ENCODE measurements at regions not wholly inside any gene's neighbourhood (a gene's known extent, or its start where the extent isn't known, plus 50 kb on each side); places are given as distances from the start of the nearest gene placed in this dataset.
A peak's percentile ranks its signal among the peaks of the same experiment; 100 is the strongest.
"Not testable (repeated sequence)": the region's sequence is repeated elsewhere in the genome, so short reads cannot be mapped to it uniquely, and the experiment has no call there.

DNA sequence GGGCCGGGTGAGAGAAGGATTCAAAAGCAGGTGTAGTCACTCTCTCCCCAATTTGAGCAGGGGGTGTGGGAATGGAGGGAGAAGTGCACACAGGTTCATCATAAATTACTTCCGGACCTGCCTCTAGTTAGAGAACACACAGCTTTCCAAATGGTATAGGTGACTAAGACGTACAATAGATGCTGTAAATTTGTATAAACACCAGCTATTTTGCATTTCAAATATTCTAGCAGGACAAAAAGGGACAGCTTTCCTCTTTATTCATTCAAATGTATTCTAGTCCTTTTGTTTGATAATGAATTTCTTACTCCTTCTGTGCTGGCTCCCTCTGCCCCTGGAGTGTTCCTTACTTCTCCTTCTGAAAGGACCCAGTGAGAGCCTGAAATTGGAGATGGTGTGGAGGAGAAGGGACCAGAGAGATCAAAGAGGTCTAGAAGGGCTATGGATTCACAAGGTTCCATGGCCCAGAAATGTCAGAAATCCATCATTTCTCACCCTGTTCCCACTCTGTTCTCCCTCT lies 53.2 kb upstream of the SH3BP4 start:
- DNase-seq: no peak

GRCh38 chr2:234888442-234888841 lies 63.4 kb upstream of the SH3BP4 start:
- not testable (repeated sequence) for DNase-seq

GRCh38 chr2:234887195-234887594 lies 64.6 kb upstream of the SH3BP4 start:
- DNase-seq: no peak

GRCh38 chr2:234885886-234886285 lies 65.9 kb upstream of the SH3BP4 start:
- no peak for DNase-seq

- DNase-seq: no peak
Measured at GRCh38 chr2:234885118-234885517, 66.7 kb upstream of the SH3BP4 start.

DNA sequence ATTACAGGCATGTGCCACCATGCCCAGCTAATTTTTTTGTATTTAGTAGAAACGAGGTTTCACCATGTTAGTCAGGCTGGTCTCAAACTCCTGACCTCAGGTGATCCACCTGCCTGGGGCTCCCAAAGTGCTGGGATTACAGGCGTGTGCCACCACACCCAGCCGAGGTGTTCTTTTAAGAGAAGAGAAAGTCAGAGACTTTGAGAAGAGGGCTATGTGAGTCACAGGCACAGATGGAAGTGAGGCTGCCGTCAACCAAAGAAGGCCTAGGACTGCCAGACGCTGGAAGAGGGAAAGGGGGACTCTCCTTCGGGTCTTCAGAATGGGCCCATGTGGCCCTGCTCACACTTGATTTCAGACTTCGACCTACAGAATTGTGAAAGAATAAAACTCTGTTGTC lies 67.2 kb upstream of the SH3BP4 start:
- no peak for DNase-seq

- peak; percentile 84 for DNase-seq
Measured at GRCh38 chr2:234881413-234882241, 70.2 kb upstream of the SH3BP4 start.

DNA sequence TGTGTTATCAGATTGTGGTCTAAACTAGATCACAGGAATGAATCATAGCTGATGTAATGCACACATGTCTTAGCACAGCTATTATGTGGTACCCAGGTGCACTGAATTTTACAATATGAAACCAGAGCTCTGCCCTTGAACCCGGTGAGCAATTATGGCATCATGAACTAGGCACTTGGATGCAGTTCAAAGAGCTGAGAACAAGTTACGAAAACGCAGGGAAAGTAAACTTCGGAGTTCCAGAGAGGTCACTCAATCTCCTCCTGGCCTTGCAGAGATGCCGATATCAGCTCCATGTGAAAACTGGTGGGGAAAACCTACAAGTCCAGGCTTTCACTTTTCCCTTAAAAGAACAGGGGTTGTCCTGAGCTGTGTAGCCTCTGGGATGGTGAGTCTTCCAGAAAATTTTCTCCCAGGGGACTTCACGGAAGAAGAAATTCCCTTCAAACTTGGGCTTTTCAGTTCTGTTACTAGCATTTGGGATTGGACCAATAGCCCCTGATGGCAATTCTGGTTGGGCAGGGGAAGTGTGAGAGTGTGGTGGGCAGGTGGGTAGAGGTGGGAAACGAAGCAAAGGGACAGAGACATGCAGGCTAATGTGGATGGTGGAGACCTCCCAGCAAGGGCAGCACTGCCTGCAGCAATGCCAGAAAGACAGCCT lies 71.1 kb upstream of the SH3BP4 start:
- peak; percentile 18 for DNase-seq

- no peak for DNase-seq
Measured at GRCh38 chr2:234879671-234880455, 72.0 kb upstream of the SH3BP4 start.

DNA sequence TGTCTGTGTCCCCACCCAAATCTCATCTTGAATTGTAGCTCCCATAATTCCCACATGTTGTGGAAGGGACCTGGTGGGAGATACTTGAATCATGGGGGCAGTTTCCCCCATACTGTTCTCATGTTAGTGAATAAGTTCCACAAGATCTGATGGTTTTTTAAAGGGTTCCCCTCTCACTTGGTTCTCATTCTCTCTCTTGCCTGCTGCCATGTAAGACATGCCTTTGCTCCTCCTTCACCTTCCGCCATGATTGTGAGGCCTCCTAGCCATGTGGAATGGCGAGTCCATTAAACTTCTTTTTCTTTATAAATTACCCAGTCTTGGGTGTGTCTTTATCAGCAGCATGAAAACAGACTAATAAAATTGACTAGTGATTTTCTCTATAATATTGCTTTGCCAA lies 75.2 kb upstream of the SH3BP4 start:
- not testable (repeated sequence) for DNase-seq

- no peak for DNase-seq
Measured at GRCh38 chr2:234874347-234875046, 77.3 kb upstream of the SH3BP4 start.

DNA sequence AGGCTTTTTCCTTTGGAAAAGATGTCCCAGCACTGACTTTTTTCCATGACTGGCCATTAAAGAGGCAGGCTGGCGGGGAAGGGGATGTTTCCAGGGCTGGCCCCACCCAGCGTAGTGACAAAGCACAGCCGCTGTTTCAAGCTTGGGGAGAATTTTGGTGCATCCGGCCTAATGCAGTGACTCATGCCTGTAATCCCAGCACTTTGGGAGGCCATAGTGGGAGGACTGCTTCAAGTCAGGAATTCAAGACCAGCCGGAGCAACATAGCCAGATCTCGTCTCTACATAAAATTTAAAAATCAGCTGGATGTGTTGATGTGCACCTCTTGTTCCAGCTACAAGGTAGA lies 78.0 kb upstream of the SH3BP4 start:
- DNase-seq: no peak

GRCh38 chr2:234873103-234873827 lies 78.6 kb upstream of the SH3BP4 start:
- no peak for DNase-seq

GRCh38 chr2:234869969-234870368 lies 81.8 kb upstream of the SH3BP4 start:
- no peak for DNase-seq

- no peak for DNase-seq
Measured at GRCh38 chr2:234869164-234869563, 82.7 kb upstream of the SH3BP4 start.

DNA sequence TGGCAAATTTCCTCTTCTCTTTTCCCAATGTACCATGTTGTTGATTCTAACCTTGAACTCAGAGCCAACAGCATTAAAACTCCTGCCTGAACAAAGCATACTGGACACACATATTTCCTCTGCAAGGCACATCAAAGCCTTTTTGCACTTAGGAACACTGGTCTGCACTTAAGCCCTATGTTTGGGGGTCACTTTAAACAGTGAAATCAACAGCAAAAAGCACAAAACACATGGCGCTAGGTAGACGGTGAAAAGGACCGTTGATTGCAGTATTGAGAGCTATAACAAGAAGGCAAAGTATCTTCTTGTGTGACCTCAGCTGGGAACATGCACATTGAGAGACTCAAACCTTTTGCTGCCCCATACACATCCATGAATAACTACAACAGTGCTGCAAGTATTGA lies 83.9 kb upstream of the SH3BP4 start:
- DNase-seq: no peak

DNA sequence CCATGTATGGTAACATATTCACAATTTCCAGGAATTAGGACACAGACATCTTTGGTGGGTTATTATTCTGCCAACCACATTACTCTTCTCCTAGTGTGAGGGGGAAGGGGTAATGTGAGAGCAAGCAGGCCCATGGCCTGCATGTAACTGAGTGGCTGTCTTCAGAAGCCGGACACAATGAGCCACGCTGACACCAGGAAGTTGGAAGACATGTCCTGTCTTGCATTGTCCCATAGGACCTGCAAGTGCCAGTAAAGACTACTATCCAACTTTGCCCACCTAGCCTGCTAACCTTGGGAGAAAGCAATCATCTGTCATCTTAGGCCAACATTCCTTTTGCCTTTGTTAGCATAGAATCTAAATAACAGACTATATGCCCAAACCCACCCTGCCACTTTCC lies 86.2 kb upstream of the SH3BP4 start:
- no peak for DNase-seq

- no peak for DNase-seq
Measured at GRCh38 chr2:234865040-234865439, 86.8 kb upstream of the SH3BP4 start.

GRCh38 chr2:234864506-234864905 lies 87.3 kb upstream of the SH3BP4 start:
- no peak for DNase-seq

- no peak for DNase-seq
Measured at GRCh38 chr2:234863043-234863934, 88.5 kb upstream of the SH3BP4 start.
